ENCODE measurements at regions not wholly inside any gene's neighbourhood (a gene's known extent, or its start where the extent isn't known, plus 50 kb on each side); places are given as distances from the start of the nearest gene placed in this dataset.

DNA sequence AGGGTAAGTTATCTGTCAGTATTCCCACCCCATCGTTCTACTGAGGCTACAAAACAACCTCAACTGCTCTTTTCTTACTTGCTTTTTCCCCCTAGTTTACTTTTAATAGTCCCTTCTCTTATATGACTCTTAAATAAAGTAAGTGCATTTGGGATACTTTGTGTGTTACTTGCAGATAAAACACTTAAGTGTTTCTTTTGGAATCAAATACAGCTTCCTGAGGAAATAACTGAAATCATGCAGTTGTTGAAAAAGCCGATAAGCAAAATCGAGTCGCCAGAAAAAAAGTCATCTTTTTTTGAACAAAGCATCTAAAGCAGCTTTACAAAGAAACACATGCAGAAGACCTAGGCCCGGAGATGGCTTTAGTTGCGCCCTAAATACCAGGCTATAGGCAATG is 53.5 kb upstream of the EPB41L4A start:
- peak overlapping the region in 4 of 10 donors; percentile 6 to 30 (median 16) for H3K27ac ChIP-seq
- 41 to 52% methylated on average over 6 of the region's 6 CpGs for WGBS, 2 donors

DNA sequence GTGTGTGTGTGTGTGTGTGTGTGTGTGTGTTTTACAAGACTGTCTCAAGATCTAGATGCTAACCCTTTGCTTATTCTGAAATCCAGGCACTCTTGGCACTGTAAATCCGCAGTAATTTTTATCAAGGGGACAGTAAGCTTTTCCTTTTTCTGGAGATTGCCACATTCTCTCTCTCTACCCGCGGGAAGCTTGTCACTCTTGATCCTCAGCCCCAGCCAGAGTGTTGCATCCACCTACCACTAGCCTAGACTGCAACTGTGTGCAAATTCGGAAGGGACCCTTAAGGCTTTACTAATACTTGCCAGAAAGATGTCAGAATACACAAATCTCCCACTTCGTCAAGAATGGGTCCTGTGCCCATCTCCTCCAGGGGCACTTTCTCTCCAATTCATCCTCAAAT is 54.9 kb upstream of the EPB41L4A start:
- peak overlapping the region in 2 of 10 donors; percentile 13 to 28 for H3K27ac ChIP-seq
- H3K36me3 ChIP-seq, result no peaks in the 10 kb centered on the region
- intact Hi-C loops (cut with DNase I), result no loop called here
- ATAC-seq (peak in 1 of 8 donors; percentile 45), DNase-seq (no peak)
- 61 to 71% methylated on average over 5 of the region's 5 CpGs for WGBS, 2 donors
- H3K4me3 ChIP-seq, result no peak overlapping the region
- no peaks in the 10 kb centered on the region for H3K9me3 ChIP-seq
- TF ChIP-seq, protein P1, sequence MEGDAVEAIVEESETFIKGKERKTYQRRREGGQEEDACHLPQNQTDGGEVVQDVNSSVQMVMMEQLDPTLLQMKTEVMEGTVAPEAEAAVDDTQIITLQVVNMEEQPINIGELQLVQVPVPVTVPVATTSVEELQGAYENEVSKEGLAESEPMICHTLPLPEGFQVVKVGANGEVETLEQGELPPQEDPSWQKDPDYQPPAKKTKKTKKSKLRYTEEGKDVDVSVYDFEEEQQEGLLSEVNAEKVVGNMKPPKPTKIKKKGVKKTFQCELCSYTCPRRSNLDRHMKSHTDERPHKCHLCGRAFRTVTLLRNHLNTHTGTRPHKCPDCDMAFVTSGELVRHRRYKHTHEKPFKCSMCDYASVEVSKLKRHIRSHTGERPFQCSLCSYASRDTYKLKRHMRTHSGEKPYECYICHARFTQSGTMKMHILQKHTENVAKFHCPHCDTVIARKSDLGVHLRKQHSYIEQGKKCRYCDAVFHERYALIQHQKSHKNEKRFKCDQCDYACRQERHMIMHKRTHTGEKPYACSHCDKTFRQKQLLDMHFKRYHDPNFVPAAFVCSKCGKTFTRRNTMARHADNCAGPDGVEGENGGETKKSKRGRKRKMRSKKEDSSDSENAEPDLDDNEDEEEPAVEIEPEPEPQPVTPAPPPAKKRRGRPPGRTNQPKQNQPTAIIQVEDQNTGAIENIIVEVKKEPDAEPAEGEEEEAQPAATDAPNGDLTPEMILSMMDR (IDR thresholded peaks at IDR 0.05), result no peak
- H3K27me3 ChIP-seq, result peaks cover 0 to 2% (median 0%) of the 10 kb centered on the region in 7 donors
- peaks cover 0 to 27% (median 7%) of the 10 kb centered on the region in 9 donors for H3K4me1 ChIP-seq

More for the DNA sequence above, 53.5 kb upstream of the EPB41L4A start:
- Histone ChIP-seq H3K4me3 (no peak overlapping the region), H3K4me1 (peaks cover 0 to 27% (median 7%) of the 10 kb centered on the region in 9 donors), H3K9me3 (no peaks in the 10 kb centered on the region), H3K36me3 (no peaks in the 10 kb centered on the region), H3K27me3 (no peaks in the 10 kb centered on the region)
- DNase-seq (no peak), ATAC-seq (peak in 2 of 8 donors; percentile 39 to 47)
- intact Hi-C loops (cut with DNase I), result no loop called here
- TF ChIP-seq, protein P1 (IDR thresholded peaks at IDR 0.05), result no peak

DNA sequence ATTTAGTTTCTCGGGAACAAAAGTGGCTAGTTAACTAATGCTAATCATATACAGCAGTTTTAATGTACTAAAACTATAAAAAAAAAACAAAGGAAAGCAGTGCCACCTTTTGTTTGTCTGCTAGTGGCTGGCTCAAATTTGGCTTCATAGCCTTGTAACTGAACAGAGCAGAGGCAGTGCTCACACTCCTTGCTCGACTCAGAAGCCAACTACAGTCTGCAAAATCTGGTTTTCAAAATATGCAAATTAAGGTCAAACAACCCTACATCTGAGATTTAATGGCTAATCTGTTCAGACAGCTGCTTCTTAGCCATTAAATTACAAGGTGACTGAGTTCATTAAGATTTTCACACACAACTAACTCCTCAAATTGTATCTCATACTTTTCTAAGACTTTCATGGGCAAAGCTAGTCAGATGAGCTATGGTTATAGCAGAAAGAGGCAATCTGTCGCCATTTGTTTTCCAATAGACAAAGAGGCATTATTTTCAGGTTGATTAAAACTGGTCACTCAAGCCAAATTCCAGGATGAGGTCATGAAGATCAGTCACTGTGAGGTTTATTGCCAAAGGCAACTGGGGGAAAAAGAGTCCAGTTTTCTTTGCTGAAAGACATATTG is 56.8 kb upstream of the EPB41L4A start:
- intact Hi-C loops (cut with DNase I), result no loop called here
- Histone ChIP-seq H3K4me3 (no peak overlapping the region), H3K36me3 (no peaks in the 10 kb centered on the region), H3K27me3 (peaks cover 0 to 2% (median 0%) of the 10 kb centered on the region in 7 donors), H3K4me1 (peaks cover 0 to 27% (median 7%) of the 10 kb centered on the region in 9 donors), H3K9me3 (no peaks in the 10 kb centered on the region), H3K27ac (peak overlapping the region in 5 of 10 donors; percentile 26 to 52 (median 42))
- ATAC-seq, result peak in 5 of 8 donors; percentile 49 to 69 (median 64)
- DNase-seq, result no peak
- TF ChIP-seq, protein P1 (IDR thresholded peaks at IDR 0.05), result no peak
- 63 to 65% methylated on average over 3 of the region's 3 CpGs for WGBS, 2 donors

DNA sequence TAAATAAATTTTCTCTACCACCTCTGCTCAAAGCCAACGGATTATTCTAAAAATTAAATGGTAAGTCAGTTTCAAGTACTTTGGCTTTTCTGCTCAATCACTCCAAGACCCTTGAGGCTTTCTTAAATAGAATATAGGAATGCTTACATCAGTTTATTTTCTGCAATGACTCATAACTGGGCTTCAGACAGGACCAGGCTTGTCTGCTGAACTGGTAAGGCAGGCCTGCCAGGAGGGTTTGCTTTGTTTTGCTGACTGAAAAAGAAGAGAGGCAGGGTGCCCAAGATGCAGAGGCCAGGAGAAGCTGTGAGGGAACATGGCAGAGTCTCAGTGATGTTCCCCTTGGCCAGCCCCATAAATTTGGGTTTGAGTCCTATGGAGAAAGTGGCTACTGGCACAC is 60.3 kb upstream of the EPB41L4A start:
- H3K4me1 ChIP-seq, result peaks cover 0 to 11% (median 0%) of the 10 kb centered on the region in 9 donors
- DNase-seq, result no peak
- H3K27me3 ChIP-seq, result peaks cover 0 to 2% (median 0%) of the 10 kb centered on the region in 7 donors
- TF ChIP-seq, protein P1 (IDR thresholded peaks at IDR 0.05), result no peak
- ATAC-seq, result no peak
- WGBS, 2 donors, result 64 to 70% methylated on average over 1 of the region's 1 CpG
- H3K9me3 ChIP-seq, result peaks cover 0 to 6% (median 0%) of the 10 kb centered on the region in 11 donors
- intact Hi-C loops (cut with DNase I), result no loop called here
- no peak overlapping the region for H3K27ac ChIP-seq
- no peaks in the 10 kb centered on the region for H3K36me3 ChIP-seq
- no peak overlapping the region for H3K4me3 ChIP-seq
